ENCODE measurements at regions not wholly inside any gene's neighbourhood (a gene's known extent, or its start where the extent isn't known, plus 50 kb on each side); places are given as distances from the start of the nearest gene placed in this dataset.
"Not testable (repeated sequence)": the region's sequence is repeated elsewhere in the genome, so short reads cannot be mapped to it uniquely, and the experiment has no call there.

- Histone ChIP-seq H3K4me1 (ENCODE audit: low read depth, poor library complexity, severe bottlenecking) (no peaks in the 10 kb centered on the region), H3K27ac (no peak overlapping the region), H3K4me2 (no peak overlapping the region), H3K4me3 (IDR thresholded peaks at IDR 0.05; ENCODE audit: insufficient read depth, low read depth, low read length) (no peak overlapping the region), H3K9ac (no peak overlapping the region), H3K27me3 (ENCODE audit: insufficient read depth, low read depth) (no peaks in the 10 kb centered on the region), H3K79me2 (ENCODE audit: insufficient read depth, low read depth) (no peaks in the 10 kb centered on the region), H2AFZ (ENCODE audit: low read depth) (no peak overlapping the region), H3K36me3 (ENCODE audit: insufficient read depth) (no peaks in the 10 kb centered on the region), H4K20me1 (ENCODE audit: insufficient read depth) (no peaks in the 10 kb centered on the region)
- no peak for TF ChIP-seq CTCF (conservative IDR thresholded peaks at IDR 0.05; ENCODE audit: low read depth, low read length)
Observed at GRCh38 chr6:126963077-126963809, 155.2 kb upstream of the RSPO3 start.

GRCh38 chr6:126967296-126968005, 151.0 kb upstream of the RSPO3 start:
- Histone ChIP-seq H3K9ac (no peak overlapping the region), H3K79me2 (ENCODE audit: insufficient read depth, low read depth) (no peaks in the 10 kb centered on the region), H3K4me1 (ENCODE audit: low read depth, poor library complexity, severe bottlenecking) (no peaks in the 10 kb centered on the region), H3K4me2 (no peak overlapping the region), H3K27ac (no peak overlapping the region), H3K36me3 (ENCODE audit: insufficient read depth) (no peaks in the 10 kb centered on the region), H2AFZ (ENCODE audit: low read depth) (no peak overlapping the region), H3K4me3 (IDR thresholded peaks at IDR 0.05; ENCODE audit: insufficient read depth, low read depth, low read length) (no peak overlapping the region), H4K20me1 (ENCODE audit: insufficient read depth) (no peaks in the 10 kb centered on the region), H3K27me3 (ENCODE audit: insufficient read depth, low read depth) (no peaks in the 10 kb centered on the region)
- no peak for TF ChIP-seq CTCF (conservative IDR thresholded peaks at IDR 0.05; ENCODE audit: low read depth, low read length)

- H3K27ac ChIP-seq, result no peak overlapping the region
- no peaks in the 10 kb centered on the region for H3K79me2 ChIP-seq (ENCODE audit: insufficient read depth, low read depth)
- H3K4me1 ChIP-seq (ENCODE audit: low read depth, poor library complexity, severe bottlenecking), result no peaks in the 10 kb centered on the region
- no peak overlapping the region for H3K4me3 ChIP-seq (IDR thresholded peaks at IDR 0.05; ENCODE audit: insufficient read depth, low read depth, low read length)
- no peak overlapping the region for H3K4me2 ChIP-seq
- no peaks in the 10 kb centered on the region for H4K20me1 ChIP-seq (ENCODE audit: insufficient read depth)
- H3K36me3 ChIP-seq (ENCODE audit: insufficient read depth), result no peaks in the 10 kb centered on the region
- H3K9ac ChIP-seq, result no peak overlapping the region
- no peaks in the 10 kb centered on the region for H3K27me3 ChIP-seq (ENCODE audit: insufficient read depth, low read depth)
- H2AFZ ChIP-seq (ENCODE audit: low read depth), result no peak overlapping the region
- TF ChIP-seq CTCF (conservative IDR thresholded peaks at IDR 0.05; ENCODE audit: low read depth, low read length), result no peak
Observed at GRCh38 chr6:126976253-126976797, 142.1 kb upstream of the RSPO3 start.

- Histone ChIP-seq H3K27me3 (ENCODE audit: insufficient read depth, low read depth) (no peaks in the 10 kb centered on the region), H3K4me3 (IDR thresholded peaks at IDR 0.05; ENCODE audit: insufficient read depth, low read depth, low read length) (no peak overlapping the region), H3K4me1 (ENCODE audit: low read depth, poor library complexity, severe bottlenecking) (no peaks in the 10 kb centered on the region), H4K20me1 (ENCODE audit: insufficient read depth) (no peaks in the 10 kb centered on the region), H3K79me2 (ENCODE audit: insufficient read depth, low read depth) (no peaks in the 10 kb centered on the region), H3K9ac (no peak overlapping the region), H2AFZ (ENCODE audit: low read depth) (no peak overlapping the region), H3K4me2 (no peak overlapping the region), H3K27ac (no peak overlapping the region), H3K36me3 (ENCODE audit: insufficient read depth) (no peaks in the 10 kb centered on the region)
- TF ChIP-seq CTCF (conservative IDR thresholded peaks at IDR 0.05; ENCODE audit: low read depth, low read length), result no peak
Observed at GRCh38 chr6:126983779-126984178, 134.7 kb upstream of the RSPO3 start.

GRCh38 chr6:126988125-126988524, 130.3 kb upstream of the RSPO3 start:
- H2AFZ ChIP-seq (ENCODE audit: low read depth); H3K4me1 ChIP-seq (ENCODE audit: low read depth, poor library complexity, severe bottlenecking): not testable (repeated sequence)

More at GRCh38 chr6:126988125-126988524, 130.3 kb upstream of the RSPO3 start:
- not testable (repeated sequence) for H3K79me2 ChIP-seq (ENCODE audit: insufficient read depth, low read depth); H4K20me1 ChIP-seq (ENCODE audit: insufficient read depth); H3K36me3 ChIP-seq (ENCODE audit: insufficient read depth); H3K27me3 ChIP-seq (ENCODE audit: insufficient read depth, low read depth); H3K27ac ChIP-seq; H3K4me3 ChIP-seq (IDR thresholded peaks at IDR 0.05; ENCODE audit: insufficient read depth, low read depth, low read length); H3K9ac ChIP-seq; H3K4me2 ChIP-seq
